ENCODE measurements at regions not wholly inside any gene's neighbourhood (a gene's known extent, or its start where the extent isn't known, plus 50 kb on each side); places are given as distances from the start of the nearest gene placed in this dataset.
"Not testable (repeated sequence)": the region's sequence is repeated elsewhere in the genome, so short reads cannot be mapped to it uniquely, and the experiment has no call there.

DNA sequence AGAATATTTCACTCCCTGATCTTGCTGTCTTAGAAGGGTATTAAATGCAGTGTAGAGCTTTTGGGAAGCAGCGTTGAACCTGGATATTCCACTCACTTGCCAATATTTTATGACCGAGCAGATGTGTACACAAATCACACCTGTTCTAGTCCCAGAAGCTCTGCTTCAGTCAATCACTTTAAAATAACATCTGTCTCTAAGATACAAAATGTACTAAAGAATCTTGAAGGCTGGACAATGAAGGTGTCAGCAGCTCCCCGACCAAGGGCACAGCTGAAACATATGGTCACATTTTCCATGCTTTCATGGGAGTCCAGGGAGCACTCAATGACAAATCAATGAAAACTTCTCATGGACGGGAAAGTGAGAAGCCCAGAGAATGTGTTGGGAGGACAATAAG lies 668.3 kb downstream of the PRIM2 start:
- TF ChIP-seq CTCF, EZH2, EZH2phosphoT487 (IDR thresholded peaks at IDR 0.05): not testable (repeated sequence)
